ENCODE measurements at regions not wholly inside any gene's neighbourhood (a gene's known extent, or its start where the extent isn't known, plus 50 kb on each side); places are given as distances from the start of the nearest gene placed in this dataset.
"Not testable (repeated sequence)": the region's sequence is repeated elsewhere in the genome, so short reads cannot be mapped to it uniquely, and the experiment has no call there.

DNA sequence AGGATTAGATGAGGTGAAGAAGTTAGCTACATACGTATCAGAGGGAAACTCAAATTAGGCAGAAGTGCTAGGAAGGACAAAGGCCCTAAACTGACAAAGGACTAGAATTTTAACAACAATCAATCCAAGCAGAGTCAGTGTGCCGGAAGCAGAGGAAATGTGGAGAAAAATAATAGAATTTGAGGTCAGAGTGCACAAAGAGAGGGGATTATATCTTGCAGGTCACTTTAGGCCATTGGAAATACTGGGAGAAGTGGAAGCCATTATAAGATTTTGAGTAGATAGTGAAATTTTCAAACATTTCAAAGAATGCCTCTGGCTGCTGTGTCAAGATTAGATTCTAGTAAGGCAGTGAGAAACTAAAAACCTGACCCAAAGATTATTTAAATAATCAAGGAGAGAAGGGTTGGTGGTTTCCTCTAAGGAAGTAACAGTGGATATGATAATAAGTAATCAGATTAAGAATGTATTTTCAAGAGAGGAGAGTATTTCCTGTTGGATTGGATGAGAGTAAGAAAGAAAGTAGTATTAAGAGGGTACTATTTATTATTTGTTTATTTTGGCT, 889.2 kb upstream of the NCAM2 start:
- no peak for DNase-seq (ENCODE audit: low read depth)

DNA sequence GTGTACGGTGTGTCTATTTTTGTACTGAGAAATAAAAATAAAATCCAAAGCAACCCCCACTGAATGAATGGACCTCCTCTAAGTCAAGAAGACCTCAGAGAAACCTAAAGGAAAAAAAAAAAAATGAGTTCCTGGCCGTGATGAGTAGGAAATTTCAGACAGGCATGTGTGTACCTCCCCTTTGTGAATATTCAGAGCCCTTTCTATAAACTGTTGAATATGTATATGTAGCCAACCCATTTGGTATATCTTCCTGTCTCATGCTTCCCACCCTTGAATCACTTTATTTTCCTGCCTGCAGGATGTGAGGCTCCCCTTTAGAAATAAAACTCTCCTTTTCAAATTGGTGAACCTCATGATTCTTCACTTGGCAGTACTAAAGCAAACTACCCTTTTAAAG, 887.8 kb upstream of the NCAM2 start:
- DNase-seq (ENCODE audit: low read depth), result no peak

DNA sequence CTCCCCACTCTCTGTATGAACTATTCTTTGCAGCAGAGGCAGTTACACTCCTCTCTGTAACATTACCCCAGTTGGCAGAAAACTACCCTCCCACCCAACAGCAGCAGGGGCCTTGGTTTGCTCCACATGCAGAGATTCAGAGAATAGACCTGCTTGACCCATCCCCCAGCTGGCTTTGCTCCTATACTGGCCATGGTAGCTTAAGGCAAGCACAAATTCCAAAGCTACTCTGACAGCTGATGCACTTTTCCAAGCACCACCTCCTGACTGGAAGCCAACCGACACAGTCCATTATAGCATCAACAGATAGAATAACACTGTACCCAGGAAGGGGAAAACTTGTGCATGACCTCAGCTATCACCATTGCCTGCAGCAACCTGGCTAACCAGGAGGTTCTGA, 846.5 kb upstream of the NCAM2 start:
- DNase-seq (ENCODE audit: low read depth), result no peak

DNA sequence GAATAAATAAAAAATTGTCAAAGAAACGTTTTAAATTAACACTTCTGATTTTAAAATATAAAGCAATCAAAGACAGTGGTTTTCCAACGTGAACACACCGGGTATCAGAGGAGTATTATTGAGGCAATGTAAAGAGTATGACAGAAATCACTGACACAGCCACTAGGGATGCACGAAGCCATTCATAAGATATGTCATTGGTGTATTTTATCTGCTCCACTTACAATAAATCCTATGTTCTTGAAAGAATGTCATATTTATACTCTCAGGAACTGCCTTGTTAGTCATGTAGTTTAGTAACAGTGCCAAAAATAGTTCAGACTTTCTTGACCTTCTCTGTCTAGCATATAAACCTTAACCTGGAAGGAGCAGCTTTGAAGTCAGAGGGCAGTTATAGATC, 835.0 kb upstream of the NCAM2 start:
- no peak for DNase-seq (ENCODE audit: low read depth)

DNA sequence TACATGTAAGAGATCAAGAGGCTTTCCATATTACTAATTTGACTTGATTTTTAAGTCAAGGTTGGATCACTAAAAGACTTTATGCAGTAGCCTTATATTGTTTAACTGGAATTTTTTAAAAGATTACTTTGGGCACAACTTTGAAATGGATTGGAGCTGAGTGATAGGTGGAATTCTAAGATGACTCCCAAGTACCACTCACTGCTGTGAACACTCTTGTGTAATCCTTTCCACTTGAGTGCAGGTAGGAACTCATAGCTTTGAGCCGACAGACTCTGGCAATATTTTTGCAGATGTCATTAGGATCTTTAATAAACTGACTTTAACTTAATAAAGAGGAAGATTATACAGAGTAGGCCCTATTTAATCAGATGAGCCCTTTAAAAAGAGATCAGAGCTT, 831.1 kb upstream of the NCAM2 start:
- DNase-seq (ENCODE audit: low read depth), result no peak

DNA sequence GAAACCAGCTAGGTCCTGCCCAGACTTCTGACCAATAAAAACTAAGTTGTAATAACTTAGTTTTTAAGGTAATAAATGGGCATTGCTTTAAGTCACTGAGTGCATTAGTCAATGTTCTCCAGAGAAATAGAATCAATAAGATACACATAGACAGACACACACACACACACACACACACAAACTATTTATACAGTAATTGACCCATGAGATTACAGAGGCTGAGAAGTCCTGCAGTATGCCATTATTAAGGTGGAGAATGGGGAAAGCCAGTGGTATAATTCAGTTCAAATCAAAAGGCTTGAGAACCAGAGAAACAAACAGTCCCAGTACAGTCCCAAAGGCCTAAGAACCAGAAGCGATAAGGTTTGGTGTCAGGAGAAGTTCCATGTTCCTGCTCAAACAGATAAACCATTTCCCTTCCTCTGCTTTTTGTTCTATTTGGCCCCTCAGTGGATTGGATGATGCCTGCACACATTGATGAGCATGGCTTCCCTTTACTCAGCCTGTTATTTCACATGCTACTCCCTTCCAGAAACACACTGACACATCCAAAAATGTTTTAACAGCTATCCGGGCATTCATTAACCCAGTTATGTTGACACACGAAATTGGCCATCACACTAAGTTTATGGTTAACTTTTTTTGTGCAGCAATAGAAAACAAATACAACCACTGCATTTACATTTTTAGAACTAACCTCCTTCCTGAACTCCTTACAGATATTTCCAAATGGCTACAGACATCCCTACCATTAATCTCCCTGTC, 828.2 kb upstream of the NCAM2 start:
- no peak for DNase-seq (ENCODE audit: low read depth)

DNA sequence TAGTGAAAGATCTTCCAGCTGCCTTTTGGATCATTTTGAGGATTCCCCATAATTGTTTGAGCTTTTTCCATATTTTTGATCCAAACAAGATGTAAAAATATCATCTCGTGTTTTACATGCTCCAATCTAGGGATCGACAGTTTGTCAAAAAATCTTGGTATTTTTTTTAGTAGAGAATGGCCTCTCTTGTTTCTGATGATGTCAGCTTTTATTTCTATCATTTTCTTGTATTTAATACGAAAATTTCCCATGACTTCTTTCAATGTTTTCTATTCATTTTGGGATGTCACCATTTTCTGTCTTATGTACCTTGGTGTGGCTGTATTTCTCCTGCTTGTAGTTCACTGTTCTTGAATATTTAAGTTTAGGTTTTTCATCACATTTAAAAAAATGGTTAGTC, 812.0 kb upstream of the NCAM2 start:
- no peak for DNase-seq (ENCODE audit: low read depth)

DNA sequence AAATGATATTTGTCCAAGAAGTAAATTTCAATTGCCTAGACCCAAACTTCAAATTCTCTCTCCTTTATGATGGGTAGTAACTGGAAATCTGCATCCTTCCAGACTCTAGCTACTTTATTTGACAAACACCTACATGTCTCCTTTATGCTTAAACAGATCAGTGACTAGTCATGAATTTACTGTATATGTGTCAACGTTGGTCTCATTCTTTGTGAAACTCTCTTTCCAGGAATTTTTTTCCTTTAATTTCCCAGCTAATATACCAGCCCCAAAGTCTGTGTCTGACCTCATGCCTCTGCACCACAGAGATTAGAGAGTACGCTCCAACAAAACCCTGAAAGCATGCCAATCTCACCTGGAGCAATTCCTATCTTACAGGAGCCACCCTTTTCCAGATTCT, 811.2 kb upstream of the NCAM2 start:
- DNase-seq (ENCODE audit: low read depth), result no peak

DNA sequence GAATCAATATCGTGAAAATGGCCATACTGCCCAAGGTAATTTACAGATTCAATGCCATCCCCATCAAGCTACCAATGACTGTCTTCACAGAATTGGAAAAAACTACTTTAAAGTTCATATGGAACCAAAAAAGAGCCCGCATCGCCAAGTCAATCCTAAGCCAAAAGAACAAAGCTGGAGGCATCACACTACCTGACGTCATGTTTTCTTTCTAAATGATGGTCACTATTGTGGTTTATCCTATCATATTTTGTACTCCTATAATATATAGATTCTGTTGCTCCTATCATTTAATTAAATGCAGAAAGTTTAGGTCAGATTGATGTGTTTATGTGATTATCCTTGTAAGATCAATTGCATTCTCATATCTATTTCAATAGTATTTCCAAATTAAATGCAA, 796.9 kb upstream of the NCAM2 start:
- not testable (repeated sequence) for DNase-seq (ENCODE audit: low read depth)

DNA sequence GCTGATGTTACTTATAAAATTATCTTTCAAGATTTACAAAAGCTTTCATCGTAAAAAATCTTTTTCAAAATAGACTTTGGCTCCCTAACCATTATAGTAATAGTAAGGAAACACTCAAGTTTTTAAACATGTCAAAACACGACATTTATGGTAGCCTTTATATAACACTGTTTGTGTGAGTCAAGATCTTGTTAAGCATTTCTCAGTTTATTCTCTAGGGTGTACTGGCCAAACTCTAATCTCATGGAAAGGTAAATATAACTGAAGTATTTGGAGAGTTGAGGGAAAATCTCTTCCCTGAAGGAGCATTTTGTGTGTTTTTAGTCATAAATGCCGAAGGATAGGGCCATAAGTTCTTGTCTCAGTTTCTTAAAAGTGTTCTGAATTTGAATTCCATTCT, 790.9 kb upstream of the NCAM2 start:
- no peak for DNase-seq (ENCODE audit: low read depth)

DNA sequence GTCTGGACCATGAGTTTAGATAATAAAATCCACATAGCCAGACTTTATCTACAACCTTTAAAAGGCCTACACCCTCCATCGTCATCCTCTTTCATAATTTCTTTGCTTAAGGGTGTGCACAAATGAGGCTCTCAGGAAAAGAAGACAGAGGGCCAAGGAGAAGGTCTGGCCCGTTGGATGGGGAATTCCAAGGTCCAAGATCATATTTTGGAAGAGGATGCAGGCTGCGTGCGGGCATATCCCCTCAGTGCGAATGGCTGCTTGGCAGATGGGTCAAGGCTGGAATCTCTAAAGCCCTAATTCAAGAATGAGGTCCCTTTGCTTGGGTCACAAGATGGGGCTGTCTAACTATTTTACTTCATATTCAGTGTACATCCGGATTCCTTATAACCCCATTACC, 782.2 kb upstream of the NCAM2 start:
- no peak for DNase-seq (ENCODE audit: low read depth)

DNA sequence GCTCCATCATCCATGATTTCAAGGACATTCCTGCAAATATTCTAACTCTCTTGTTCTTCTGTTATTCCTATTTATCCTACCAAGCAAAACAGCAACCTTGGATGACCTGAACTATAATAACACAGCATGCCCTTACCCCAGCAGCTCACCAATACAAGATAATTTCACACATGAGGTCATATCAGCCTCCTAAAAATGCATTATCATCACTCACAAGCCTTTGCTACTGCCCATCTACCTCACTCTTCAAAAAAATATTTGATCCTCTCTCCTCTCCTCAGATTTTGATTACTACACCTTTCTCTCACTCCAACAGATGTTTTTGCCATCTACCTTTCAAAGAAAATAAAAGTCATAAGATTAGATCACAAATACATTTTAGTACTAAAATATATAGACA, 777.6 kb upstream of the NCAM2 start:
- DNase-seq (ENCODE audit: low read depth), result no peak

DNA sequence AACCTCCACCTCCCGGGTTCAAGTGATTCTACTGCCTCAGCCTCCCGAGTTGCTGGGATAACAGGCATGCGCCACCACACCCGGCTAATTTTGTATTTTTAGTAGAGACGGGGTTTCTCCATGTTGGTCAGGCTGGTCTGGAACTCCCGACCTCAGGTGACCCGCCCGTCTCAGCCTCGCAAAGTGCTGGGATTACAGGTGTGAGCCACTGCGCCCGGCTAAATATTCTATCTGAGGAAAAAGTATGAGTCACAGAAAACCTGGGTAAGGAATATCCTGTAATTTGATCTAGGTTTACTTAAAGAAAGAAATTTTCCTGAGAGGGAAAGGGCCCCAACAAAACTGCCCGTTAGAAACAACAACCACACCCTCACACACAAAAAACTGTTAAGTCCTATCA, 776.2 kb upstream of the NCAM2 start:
- not testable (repeated sequence) for DNase-seq (ENCODE audit: low read depth)

DNA sequence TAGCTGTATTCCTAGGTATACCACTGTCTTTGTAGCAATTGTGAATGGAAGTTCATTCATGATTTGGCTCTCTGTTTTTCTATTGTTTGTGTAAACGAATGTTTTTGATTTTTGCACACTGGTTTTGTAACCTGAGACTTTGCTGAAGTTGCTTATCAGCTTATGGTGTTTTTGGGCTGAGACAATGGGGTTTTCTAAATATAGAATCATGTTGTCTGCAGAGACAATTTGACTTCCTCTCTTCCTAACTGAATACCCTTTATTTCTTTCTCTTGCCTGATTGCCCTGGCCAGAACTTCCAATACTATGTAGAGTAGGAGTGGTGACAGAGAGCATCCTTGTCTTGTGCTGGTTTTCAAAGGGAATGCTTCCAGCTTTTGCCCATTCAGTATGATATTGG, 761.6 kb upstream of the NCAM2 start:
- DNase-seq (ENCODE audit: low read depth), result not testable (repeated sequence)

DNA sequence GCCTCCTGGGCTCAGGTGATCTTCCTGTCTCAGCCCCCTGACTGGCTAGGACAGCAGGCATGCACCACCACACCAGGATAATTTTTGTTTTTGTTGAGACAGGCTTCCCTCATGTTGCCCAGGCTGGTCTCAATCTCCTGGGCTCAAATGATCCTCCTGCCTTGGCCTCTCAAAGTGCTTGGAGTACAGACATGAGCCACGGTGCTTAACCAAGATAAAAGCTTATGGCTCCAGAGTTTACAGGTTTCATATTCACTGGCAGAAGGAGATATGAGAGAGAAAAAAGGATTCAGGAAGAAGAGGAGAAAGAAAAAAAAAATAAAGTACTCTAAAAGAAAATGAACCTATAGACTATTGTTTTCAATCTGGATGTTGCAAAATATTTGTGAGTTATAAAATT, 748.8 kb upstream of the NCAM2 start:
- DNase-seq (ENCODE audit: low read depth), result no peak

DNA sequence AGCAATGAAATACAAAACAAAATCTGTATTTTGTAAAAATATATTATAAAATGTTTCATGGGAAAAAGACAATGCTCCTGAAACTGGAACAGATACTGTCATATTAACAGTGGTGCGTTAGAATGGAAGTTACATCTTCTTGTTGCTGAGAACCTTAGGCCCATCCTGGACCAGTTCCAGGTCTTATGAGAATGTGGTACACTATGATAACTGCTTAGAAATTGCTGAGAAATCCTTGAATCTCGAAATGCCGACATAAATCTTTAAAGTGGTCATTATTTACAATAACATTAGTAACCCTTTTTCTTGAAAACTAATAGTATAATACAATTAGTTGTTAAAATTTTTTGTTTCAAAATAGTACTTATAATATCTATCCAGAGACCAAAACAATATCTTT, 747.9 kb upstream of the NCAM2 start:
- DNase-seq (ENCODE audit: low read depth), result no peak

DNA sequence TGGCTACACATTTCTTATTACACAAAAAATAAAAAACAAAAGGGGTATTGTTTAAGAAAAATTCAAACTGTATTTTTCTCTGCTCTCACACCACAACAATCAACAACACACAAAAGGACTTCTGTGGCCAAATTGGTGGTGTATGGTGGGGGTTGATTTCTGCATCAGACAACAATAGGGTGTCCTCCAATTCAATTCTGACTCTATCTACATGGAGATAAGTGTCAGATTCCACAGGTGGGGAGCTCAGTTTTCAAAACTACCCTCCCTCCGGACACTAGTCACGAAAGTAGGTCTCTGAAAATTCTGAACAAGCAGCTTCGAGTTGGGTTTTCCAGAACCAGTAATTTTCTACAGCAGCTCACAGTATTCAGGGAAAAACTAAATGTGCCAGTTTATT, 744.9 kb upstream of the NCAM2 start:
- DNase-seq (ENCODE audit: low read depth), result no peak

DNA sequence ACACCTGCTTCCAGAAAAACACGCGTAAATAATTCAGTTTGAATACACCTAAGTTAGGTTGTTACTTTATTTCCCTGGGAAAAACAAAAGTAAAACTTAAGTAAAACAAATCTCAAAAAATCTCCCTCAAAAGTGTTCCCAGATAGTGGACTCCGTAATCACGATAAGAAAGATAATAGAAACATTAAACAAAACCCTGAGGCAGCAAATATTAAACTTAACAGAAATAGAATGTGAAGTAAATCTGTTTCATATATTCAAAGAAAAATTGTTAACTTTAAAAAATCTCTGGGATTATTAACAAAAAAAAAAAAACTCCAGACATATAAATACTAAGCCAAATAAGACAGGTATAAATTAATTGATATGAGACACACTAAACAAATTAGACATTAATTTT, 743.2 kb upstream of the NCAM2 start:
- DNase-seq (ENCODE audit: low read depth), result no peak

DNA sequence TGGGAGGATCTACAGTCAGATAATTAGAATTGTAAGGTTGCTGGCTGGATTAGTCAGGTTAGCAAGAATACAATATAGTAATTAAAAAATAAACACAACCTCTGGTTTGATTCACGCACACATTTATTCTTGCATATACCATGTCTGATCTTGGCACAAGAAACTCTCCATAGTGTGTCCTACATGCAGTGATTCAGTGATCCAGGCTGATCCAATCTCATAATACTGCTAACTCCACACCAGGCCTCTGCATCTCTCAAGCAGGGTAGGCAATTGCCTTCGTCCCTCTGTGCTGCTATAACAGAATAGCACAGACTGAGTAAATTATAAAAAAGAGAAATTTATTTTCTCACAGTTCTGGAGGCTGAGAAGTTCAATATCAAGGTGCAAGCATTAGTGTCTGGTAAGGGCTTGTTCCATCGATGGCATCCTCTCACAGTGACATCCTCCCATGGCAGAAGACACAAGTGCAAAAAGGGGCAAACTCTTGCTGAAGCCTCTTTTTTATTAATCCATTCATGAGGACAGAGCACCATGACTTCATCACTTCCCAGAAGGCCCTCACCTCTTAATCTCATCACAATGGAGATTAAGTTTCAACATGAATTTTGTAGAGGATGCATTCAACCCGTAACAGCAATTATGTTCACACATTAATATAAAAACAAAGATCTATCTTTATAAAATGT, 741.0 kb upstream of the NCAM2 start:
- no peak for DNase-seq (ENCODE audit: low read depth)

DNA sequence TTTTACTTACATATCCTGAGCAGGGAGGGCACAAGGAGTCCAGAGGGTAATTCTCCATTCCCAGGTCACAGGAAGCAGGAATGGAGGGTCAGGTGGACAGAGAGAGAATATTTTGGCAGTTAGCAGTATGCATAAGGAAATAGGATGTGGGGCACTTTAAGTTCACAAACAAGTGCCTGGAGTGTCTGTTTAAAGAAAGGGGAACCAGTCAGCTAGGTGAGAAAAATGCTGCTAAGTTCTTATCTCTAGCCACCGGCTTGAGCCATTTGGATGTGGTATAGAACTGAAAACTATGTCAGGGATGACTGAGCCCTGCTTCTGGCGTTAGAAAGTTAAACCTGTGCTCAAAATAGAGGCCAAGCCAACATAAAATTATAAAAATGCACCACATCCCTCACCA, 739.7 kb upstream of the NCAM2 start:
- DNase-seq (ENCODE audit: low read depth), result no peak

DNA sequence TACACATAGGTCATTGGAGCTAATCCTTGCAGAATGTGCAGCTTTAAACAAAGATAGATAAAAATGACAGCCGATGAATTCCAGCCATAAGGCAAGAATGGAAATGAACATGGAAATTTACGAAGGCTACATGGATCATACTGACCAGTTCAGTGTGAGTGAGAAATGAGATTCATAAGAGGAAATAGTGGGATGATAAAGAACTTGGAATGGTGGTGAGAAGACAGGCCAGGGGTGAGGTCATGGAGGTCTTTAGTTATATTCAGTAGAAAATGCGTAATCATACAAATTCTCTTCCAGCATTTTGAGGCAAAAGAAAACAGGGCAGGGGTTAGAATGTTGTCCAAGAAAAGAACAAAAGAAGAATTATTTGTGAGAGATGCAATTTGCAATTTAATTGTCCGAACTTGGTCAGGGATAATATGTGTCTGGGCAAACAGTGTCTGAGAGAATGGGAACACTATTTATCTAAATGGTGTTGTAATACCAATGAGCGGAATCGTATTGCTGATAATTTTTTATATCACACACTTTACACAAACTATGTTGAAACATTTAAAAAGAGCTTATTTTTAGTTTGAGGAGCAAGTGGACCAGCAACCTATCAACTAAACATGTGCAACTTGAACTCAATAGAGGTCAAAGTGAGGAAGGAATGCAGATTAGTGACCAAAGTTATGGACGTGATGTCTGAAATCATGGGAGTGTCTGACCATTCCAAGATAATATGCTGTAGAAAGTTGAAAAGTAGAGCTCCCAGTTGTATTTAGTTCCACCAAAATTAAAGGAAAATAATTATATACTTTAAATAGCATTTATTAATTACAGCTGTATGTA, 739.0 kb upstream of the NCAM2 start:
- DNase-seq (ENCODE audit: low read depth), result no peak

DNA sequence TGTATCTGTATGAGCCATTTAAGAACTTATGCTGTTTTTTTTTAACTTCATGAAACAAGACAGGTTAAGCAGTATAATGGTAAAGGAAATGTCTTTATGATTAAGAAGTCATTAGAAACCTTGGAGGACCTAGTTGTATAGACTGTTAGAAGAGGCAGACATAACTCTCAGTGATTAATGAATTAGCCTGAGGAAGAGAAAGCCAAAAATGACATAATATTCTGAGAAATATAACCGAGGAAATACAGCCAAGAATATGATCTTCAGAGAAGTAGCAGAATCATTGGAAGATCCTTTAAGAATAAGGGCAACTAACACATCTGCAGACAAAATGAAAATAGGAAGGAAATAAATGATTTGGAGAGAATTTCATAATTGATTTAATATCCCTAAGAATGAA, 738.1 kb upstream of the NCAM2 start:
- DNase-seq (ENCODE audit: low read depth), result no peak

DNA sequence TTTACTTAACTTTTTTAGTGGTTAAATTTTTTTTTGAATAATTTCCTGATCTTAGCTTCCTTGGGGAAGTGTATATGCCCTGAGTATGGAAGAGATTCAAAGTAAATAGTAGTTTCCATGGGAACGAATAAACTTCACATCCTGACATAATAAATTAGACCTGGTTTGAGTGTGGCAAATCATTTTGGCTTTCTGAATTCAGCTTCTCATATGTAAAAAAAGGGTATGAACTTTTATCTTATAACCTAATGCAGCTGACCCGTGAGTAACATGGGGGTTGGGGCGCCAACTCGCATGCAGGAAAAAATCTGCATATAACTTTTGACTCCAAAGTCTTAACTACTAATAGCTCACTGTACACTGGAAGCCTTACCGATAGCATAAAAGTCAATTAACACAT, 736.8 kb upstream of the NCAM2 start:
- no peak for DNase-seq (ENCODE audit: low read depth)

Data from iris pigment epithelial cell (primary cell).